Mammary epithelial cell (primary cell): ENCODE measurements at regions not wholly inside any gene's neighbourhood (a gene's known extent, or its start where the extent isn't known, plus 50 kb on each side); places are given as distances from the start of the nearest gene placed in this dataset.

ENCODE experiments used
- CTCF ChIP-seq, 2 donors: IDR thresholded peaks in 1 of 2; conservative IDR thresholded peaks in 1 of 2; 2 replicates each; pipeline ENCODE4 v1.5.1; 2011 to 2012; ENCODE audit warnings: inconsistent platforms in 2 of 2, low read length in 2 of 2, mild to moderate bottlenecking in 2 of 2, control low read depth in 1 of 2, low read depth in 1 of 2; ENCODE audit not compliant: insufficient read depth in 1 of 2; ENCODE audit errors: extremely low read depth in 1 of 2
- EZH2 ChIP-seq: IDR thresholded peaks from 2 replicates; pipeline ENCODE4 v1.6.1; 2012; ENCODE audit warnings: low read length, inconsistent platforms, borderline replicate concordance

GRCh38 chr1:91101328-91101727, 79.5 kb upstream of the ZNF644 start:
- TF ChIP-seq CTCF (conservative IDR thresholded peaks at IDR 0.05 in 1 of 2, IDR thresholded peaks at IDR 0.05 in 1 of 2; ENCODE audit: extremely low read depth in 1 of 2, insufficient read depth in 1 of 2, low read depth in 1 of 2, low read length in 2 of 2): no peak
- no peak for TF ChIP-seq EZH2
